Thymus (tissue), 11 donors: ENCODE measurements at regions not wholly inside any gene's neighbourhood (a gene's known extent, or its start where the extent isn't known, plus 50 kb on each side); places are given as distances from the start of the nearest gene placed in this dataset.

Source experiments
- DNase-seq, 9 donors: peaks; one replicate each; pipeline ENCODE4 v3.0.0-alpha.2; 2013; ENCODE audit warnings: low spot score in 9 of 9, low read depth in 6 of 9, missing footprints in 1 of 9
- H3K27ac ChIP-seq, 2 donors: one replicate each; pipeline ENCODE4 v1.5.1; 2013; ENCODE audit warnings: control low read depth in 1 of 2, low read depth in 1 of 2, low read length in 1 of 2, mild to moderate bottlenecking in 1 of 2, moderate library complexity in 1 of 2
- H3K27me3 ChIP-seq, 2 donors: one replicate each; pipeline ENCODE4 v1.5.1; 2013; ENCODE audit warnings: low read length in 1 of 2; ENCODE audit not compliant: control insufficient read depth in 2 of 2, insufficient read depth in 1 of 2
- H3K36me3 ChIP-seq, 2 donors: one replicate each; pipeline ENCODE4 v1.5.1; 2013; ENCODE audit warnings: low read length in 1 of 2, mild to moderate bottlenecking in 1 of 2, moderate library complexity in 1 of 2; ENCODE audit not compliant: control insufficient read depth in 2 of 2, insufficient read depth in 2 of 2
- H3K4me1 ChIP-seq, 2 donors: one replicate each; pipeline ENCODE4 v1.5.1; 2013; ENCODE audit warnings: low read length in 2 of 2; ENCODE audit not compliant: control insufficient read depth in 2 of 2, insufficient read depth in 2 of 2
- H3K4me3 ChIP-seq, 2 donors: one replicate each; pipeline ENCODE4 v1.5.1; 2013; ENCODE audit warnings: low read length in 2 of 2, control low read depth in 1 of 2, mild to moderate bottlenecking in 1 of 2
- H3K9me3 ChIP-seq, 2 donors: one replicate each; pipeline ENCODE4 v1.5.1; 2013; ENCODE audit warnings: low read length in 1 of 2, mild to moderate bottlenecking in 1 of 2; ENCODE audit not compliant: control insufficient read depth in 2 of 2, insufficient read depth in 1 of 2
- WGBS: extraction: QIAGEN DNeasy Blood & Tissue Kit; methylation state at CpG from one replicate; pipeline ENCODE4 v1.1.7; 2013; 5-methylcytosine and 5-hydroxymethylcytosine counted together
- donor health status: healthy.

- no peak overlapping the region for H3K4me3 ChIP-seq
- no peak overlapping the region for H3K27ac ChIP-seq
- no peaks in the 10 kb centered on the region for H3K27me3 ChIP-seq
- no peak for DNase-seq
- H3K4me1 ChIP-seq = no peaks in the 10 kb centered on the region
- no peaks in the 10 kb centered on the region for H3K9me3 ChIP-seq
- H3K36me3 ChIP-seq = no peaks in the 10 kb centered on the region
These were observed 936.2 kb downstream of the ROBO2 start for GRCh38 chr3:77976079-77976478.

- Histone ChIP-seq H3K27me3 (no peaks in the 10 kb centered on the region), H3K27ac (no peak overlapping the region), H3K4me1 (no peaks in the 10 kb centered on the region), H3K36me3 (no peaks in the 10 kb centered on the region), H3K9me3 (peaks cover 0 to 9% of the 10 kb centered on the region in 2 donors), H3K4me3 (no peak overlapping the region)
- WGBS = 93% methylated on average over 4 of the region's 4 CpGs
- DNase-seq = no peak
These were observed 963.2 kb downstream of the ROBO2 start for GRCh38 chr3:78003090-78003489.

- H3K27ac ChIP-seq = no peak overlapping the region
- no peak for DNase-seq
- no peaks in the 10 kb centered on the region for H3K36me3 ChIP-seq
- no peaks in the 10 kb centered on the region for H3K4me1 ChIP-seq
- peaks cover 0 to 9% of the 10 kb centered on the region in 2 donors for H3K9me3 ChIP-seq
- H3K4me3 ChIP-seq = no peak overlapping the region
- 66% methylated on average over 2 of the region's 2 CpGs for WGBS
- H3K27me3 ChIP-seq = no peaks in the 10 kb centered on the region
These were observed 964.7 kb downstream of the ROBO2 start for GRCh38 chr3:78004571-78004970.

- Histone ChIP-seq H3K9me3 (no peaks in the 10 kb centered on the region), H3K27ac (no peak overlapping the region), H3K4me1 (no peaks in the 10 kb centered on the region), H3K36me3 (no peaks in the 10 kb centered on the region), H3K4me3 (no peak overlapping the region), H3K27me3 (no peaks in the 10 kb centered on the region)
- WGBS = 86% methylated on average over 1 of the region's 1 CpG
- no peak for DNase-seq
These were observed 973.8 kb downstream of the ROBO2 start for GRCh38 chr3:78013653-78014052.

GRCh38 chr3:78015856-78016255 is 976.0 kb downstream of the ROBO2 start:
- Histone ChIP-seq H3K36me3 (no peaks in the 10 kb centered on the region), H3K4me1 (no peaks in the 10 kb centered on the region), H3K27ac (no peak overlapping the region), H3K4me3 (no peak overlapping the region), H3K9me3 (no peaks in the 10 kb centered on the region), H3K27me3 (no peaks in the 10 kb centered on the region)
- whole genome bisulfite sequencing = 77% methylated on average over 1 of the region's 1 CpG
- no peak for DNase-seq

GRCh38 chr3:78021710-78022109 is 981.8 kb downstream of the ROBO2 start:
- Histone ChIP-seq H3K27me3 (no peaks in the 10 kb centered on the region), H3K4me1 (no peaks in the 10 kb centered on the region), H3K27ac (no peak overlapping the region), H3K36me3 (no peaks in the 10 kb centered on the region), H3K9me3 (no peaks in the 10 kb centered on the region), H3K4me3 (no peak overlapping the region)
- WGBS = 87% methylated on average over 3 of the region's 3 CpGs
- no peak for DNase-seq

GRCh38 chr3:78022232-78022631 is 982.3 kb downstream of the ROBO2 start:
- Histone ChIP-seq H3K4me3 (no peak overlapping the region), H3K4me1 (no peaks in the 10 kb centered on the region), H3K36me3 (no peaks in the 10 kb centered on the region), H3K9me3 (no peaks in the 10 kb centered on the region), H3K27ac (no peak overlapping the region), H3K27me3 (no peaks in the 10 kb centered on the region)
- 97% methylated on average over 5 of the region's 5 CpGs for WGBS
- no peak for DNase-seq

- no peaks in the 10 kb centered on the region for H3K27me3 ChIP-seq
- no peak overlapping the region for H3K4me3 ChIP-seq
- no peak for DNase-seq
- no peaks in the 10 kb centered on the region for H3K4me1 ChIP-seq
- H3K27ac ChIP-seq = no peak overlapping the region
- H3K9me3 ChIP-seq = no peaks in the 10 kb centered on the region
- 98% methylated on average over 3 of the region's 3 CpGs for WGBS
- no peaks in the 10 kb centered on the region for H3K36me3 ChIP-seq
These were observed 983.4 kb downstream of the ROBO2 start for GRCh38 chr3:78023257-78023656.

- Histone ChIP-seq H3K9me3 (peaks cover 0 to 4% of the 10 kb centered on the region in 2 donors), H3K4me3 (no peak overlapping the region), H3K4me1 (no peaks in the 10 kb centered on the region), H3K36me3 (no peaks in the 10 kb centered on the region), H3K27me3 (no peaks in the 10 kb centered on the region), H3K27ac (no peak overlapping the region)
- 81% methylated on average over 5 of the region's 5 CpGs for WGBS
- DNase-seq = no peak
These were observed 986.0 kb downstream of the ROBO2 start for GRCh38 chr3:78025916-78026315.

GRCh38 chr3:78026318-78026828 is 986.5 kb downstream of the ROBO2 start:
- Histone ChIP-seq H3K27ac (no peak overlapping the region), H3K4me1 (no peaks in the 10 kb centered on the region), H3K9me3 (peaks cover 0 to 4% of the 10 kb centered on the region in 2 donors), H3K27me3 (no peaks in the 10 kb centered on the region), H3K36me3 (no peaks in the 10 kb centered on the region), H3K4me3 (no peak overlapping the region)
- WGBS = 96% methylated on average over 1 of the region's 1 CpG
- no peak for DNase-seq
